SJCRH30 (cell line): ENCODE measurements at regions not wholly inside any gene's neighbourhood (a gene's known extent, or its start where the extent isn't known, plus 50 kb on each side); places are given as distances from the start of the nearest gene placed in this dataset.

Experiments used
- DNase-seq, 2 experiments: peaks; one replicate each; pipeline ENCODE4 v3.0.0-alpha.2; 2015 to 2020
- H3K27ac ChIP-seq: fragments of 250-450 bp; sonication (Bioruptor Pico); 2 replicates; pipeline ENCODE4 v1.5.1; 2020; ENCODE audit warnings: mild to moderate bottlenecking, moderate library complexity
- H3K27me3 ChIP-seq: fragments of 250-450 bp; sonication (Bioruptor Pico); 2 replicates; pipeline ENCODE4 v1.5.1; 2020; ENCODE audit warnings: mild to moderate bottlenecking, moderate library complexity
- H3K36me3 ChIP-seq: fragments of 250-450 bp; sonication (Bioruptor Pico); 2 replicates; pipeline ENCODE4 v1.5.1; 2020; ENCODE audit warnings: mild to moderate bottlenecking, moderate library complexity
- H3K4me1 ChIP-seq: fragments of 250-450 bp; sonication (Bioruptor Pico); 2 replicates; pipeline ENCODE4 v1.5.1; 2020; ENCODE audit warnings: mild to moderate bottlenecking, moderate library complexity
- H3K4me3 ChIP-seq: fragments of 250-450 bp; sonication (Bioruptor Pico); 2 replicates; pipeline ENCODE4 v1.5.1; 2020; ENCODE audit warnings: mild to moderate bottlenecking, moderate library complexity
- H3K9me3 ChIP-seq: fragments of 250-450 bp; sonication (Bioruptor Pico); replicated peaks from 2 replicates; pipeline ENCODE4 v1.5.1; 2020; ENCODE audit warnings: mild to moderate bottlenecking, moderate library complexity

GRCh38 chr18:41370740-41371139 lies 584.3 kb upstream of the PIK3C3 start:
- Histone ChIP-seq H3K4me3 (no peak overlapping the region), H3K27ac (no peak overlapping the region), H3K4me1 (no peaks in the 10 kb centered on the region), H3K27me3 (no peaks in the 10 kb centered on the region), H3K36me3 (no peaks in the 10 kb centered on the region), H3K9me3 (no peaks in the 10 kb centered on the region)
- no peak for DNase-seq

GRCh38 chr18:41357708-41358107 lies 597.3 kb upstream of the PIK3C3 start:
- DNase-seq = no peak
- Histone ChIP-seq H3K27ac (no peak overlapping the region), H3K36me3 (no peaks in the 10 kb centered on the region), H3K4me1 (no peaks in the 10 kb centered on the region), H3K27me3 (no peaks in the 10 kb centered on the region), H3K4me3 (no peak overlapping the region), H3K9me3 (no peaks in the 10 kb centered on the region)

- Histone ChIP-seq H3K27me3 (no peaks in the 10 kb centered on the region), H3K4me1 (no peaks in the 10 kb centered on the region)
- no peak for DNase-seq
These were observed 601.1 kb upstream of the PIK3C3 start for GRCh38 chr18:41353777-41354528.

GRCh38 chr18:41351430-41351829 lies 603.6 kb upstream of the PIK3C3 start:
- Histone ChIP-seq H3K36me3 (no peaks in the 10 kb centered on the region), H3K4me1 (no peaks in the 10 kb centered on the region), H3K27me3 (no peaks in the 10 kb centered on the region), H3K4me3 (no peak overlapping the region), H3K9me3 (no peaks in the 10 kb centered on the region), H3K27ac (no peak overlapping the region)
- no peak for DNase-seq

More at GRCh38 chr18:41353777-41354528, 601.1 kb upstream of the PIK3C3 start:
- Histone ChIP-seq H3K27ac (no peak overlapping the region), H3K9me3 (no peaks in the 10 kb centered on the region), H3K36me3 (no peaks in the 10 kb centered on the region), H3K4me3 (no peak overlapping the region)

DNA sequence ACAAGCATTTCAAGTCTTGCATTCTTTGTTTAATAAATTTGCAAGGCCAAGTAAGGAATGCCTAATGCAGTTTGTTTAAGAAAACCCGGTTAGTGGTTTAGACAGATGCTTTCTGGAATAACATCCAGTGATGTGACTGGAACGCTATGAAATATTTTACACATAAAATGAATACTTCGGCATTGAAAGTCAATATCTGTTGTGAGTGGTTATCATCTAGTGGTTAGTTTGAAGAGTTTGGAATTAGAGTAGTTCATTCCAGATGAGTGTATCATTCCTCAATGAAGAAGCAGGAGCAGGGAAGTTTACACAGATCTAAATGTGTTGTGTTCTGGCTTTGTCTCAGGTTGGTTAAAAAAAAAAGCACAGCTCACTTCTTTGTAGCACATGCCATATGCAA lies 608.0 kb upstream of the PIK3C3 start:
- Histone ChIP-seq H3K36me3 (no peaks in the 10 kb centered on the region), H3K4me3 (no peak overlapping the region), H3K27ac (no peak overlapping the region), H3K4me1 (no peaks in the 10 kb centered on the region), H3K9me3 (no peaks in the 10 kb centered on the region), H3K27me3 (no peaks in the 10 kb centered on the region)
- no peak for DNase-seq

GRCh38 chr18:41343808-41344207 lies 611.2 kb upstream of the PIK3C3 start:
- DNase-seq = no peak
- Histone ChIP-seq H3K4me3 (no peak overlapping the region), H3K4me1 (no peaks in the 10 kb centered on the region), H3K9me3 (no peaks in the 10 kb centered on the region), H3K27me3 (no peaks in the 10 kb centered on the region), H3K36me3 (no peaks in the 10 kb centered on the region), H3K27ac (no peak overlapping the region)

DNA sequence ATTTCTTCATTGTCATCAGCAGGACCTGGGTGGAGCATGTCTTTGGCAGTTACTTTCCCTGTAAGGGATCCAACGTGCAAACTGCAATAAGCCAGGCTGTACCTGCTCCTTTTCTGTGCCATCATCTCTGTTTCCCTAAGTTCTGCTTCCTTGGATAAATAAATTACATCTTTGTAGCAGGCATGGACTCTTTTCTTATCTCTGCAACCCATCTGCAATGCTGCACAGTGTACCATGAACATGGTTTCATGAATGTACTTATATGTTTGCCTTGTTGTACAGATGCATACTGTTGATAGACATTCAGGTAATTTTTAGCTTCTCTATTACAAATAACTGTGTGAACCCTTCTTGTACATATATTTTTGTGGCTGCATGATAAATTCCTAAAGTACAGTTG lies 616.7 kb upstream of the PIK3C3 start:
- H3K4me3 ChIP-seq = no peak overlapping the region
- H3K36me3 ChIP-seq = no peaks in the 10 kb centered on the region
- no peaks in the 10 kb centered on the region for H3K9me3 ChIP-seq
- no peaks in the 10 kb centered on the region for H3K27me3 ChIP-seq
- H3K4me1 ChIP-seq = no peaks in the 10 kb centered on the region
- no peak overlapping the region for H3K27ac ChIP-seq
- DNase-seq = no peak

GRCh38 chr18:41331661-41332060 lies 623.4 kb upstream of the PIK3C3 start:
- Histone ChIP-seq H3K27me3 (no peaks in the 10 kb centered on the region), H3K4me1 (no peaks in the 10 kb centered on the region), H3K4me3 (no peak overlapping the region), H3K27ac (no peak overlapping the region), H3K9me3 (no peaks in the 10 kb centered on the region), H3K36me3 (no peaks in the 10 kb centered on the region)
- DNase-seq = no peak

DNA sequence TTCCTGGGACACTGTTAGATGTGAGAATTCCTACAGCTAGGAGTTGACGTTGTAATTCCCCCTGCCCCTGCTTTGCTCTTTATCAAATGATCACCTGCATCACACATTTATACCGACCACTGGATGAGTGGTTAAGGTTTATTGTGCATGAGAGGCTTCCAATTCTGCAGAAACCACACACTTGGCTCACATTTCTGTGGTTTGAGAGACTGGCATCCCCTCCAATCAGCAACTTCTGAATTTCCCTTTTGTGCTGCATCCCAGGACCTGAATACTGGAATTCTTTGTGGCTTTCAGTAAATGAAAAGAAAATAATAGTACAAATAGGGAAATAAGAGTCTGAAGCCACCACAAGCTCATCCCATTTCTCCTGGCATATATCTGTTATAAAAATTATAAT lies 628.7 kb upstream of the PIK3C3 start:
- Histone ChIP-seq H3K4me1 (no peaks in the 10 kb centered on the region), H3K4me3 (no peak overlapping the region), H3K9me3 (no peaks in the 10 kb centered on the region), H3K27ac (no peak overlapping the region), H3K27me3 (no peaks in the 10 kb centered on the region), H3K36me3 (no peaks in the 10 kb centered on the region)
- DNase-seq = peak; percentile 2 to 23

DNA sequence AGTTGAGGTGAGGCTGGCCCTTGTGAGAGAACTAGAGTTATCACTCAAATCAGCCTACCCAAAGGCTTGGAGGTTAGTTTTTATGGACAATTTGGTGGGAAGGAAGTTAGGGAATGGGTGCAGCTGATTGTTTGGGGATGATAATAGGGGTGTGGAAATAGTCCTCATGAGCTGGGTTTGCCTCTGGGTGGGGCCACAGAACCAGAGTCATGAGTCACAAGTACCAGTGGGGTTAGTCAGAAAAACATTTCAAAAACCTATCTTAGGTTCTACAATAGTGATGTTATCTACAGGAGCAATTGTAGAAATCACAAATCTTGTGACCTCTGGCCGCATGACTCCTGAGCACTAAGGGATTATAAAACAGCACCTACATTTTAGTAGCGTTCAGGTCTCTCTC lies 630.1 kb upstream of the PIK3C3 start:
- Histone ChIP-seq H3K4me3 (no peak overlapping the region), H3K27me3 (no peaks in the 10 kb centered on the region), H3K36me3 (no peaks in the 10 kb centered on the region), H3K27ac (no peak overlapping the region), H3K4me1 (no peaks in the 10 kb centered on the region), H3K9me3 (no peaks in the 10 kb centered on the region)
- no peak for DNase-seq

- Histone ChIP-seq H3K4me3 (no peak overlapping the region), H3K9me3 (no peaks in the 10 kb centered on the region), H3K27me3 (no peaks in the 10 kb centered on the region), H3K4me1 (no peaks in the 10 kb centered on the region), H3K27ac (no peak overlapping the region), H3K36me3 (no peaks in the 10 kb centered on the region)
- DNase-seq = no peak
These were observed 630.8 kb upstream of the PIK3C3 start for GRCh38 chr18:41324020-41324791.

DNA sequence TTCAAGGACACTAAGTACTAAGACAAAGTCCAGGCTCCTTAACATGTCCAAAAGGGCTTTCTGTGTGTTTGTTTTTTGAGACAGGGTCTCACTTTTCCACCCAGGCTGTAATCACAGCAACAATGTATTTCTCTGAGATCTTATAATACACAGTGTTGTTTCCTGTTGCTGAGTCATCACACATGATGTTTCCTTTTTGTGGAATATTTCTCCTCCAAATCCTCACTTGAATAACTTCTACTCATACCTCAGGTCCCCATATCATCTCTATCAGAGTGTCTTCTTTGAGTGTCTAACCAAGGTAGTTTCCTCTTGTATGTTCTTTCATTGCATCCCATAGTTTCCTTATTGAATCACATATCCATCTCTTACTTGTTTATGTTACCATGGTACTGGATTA lies 632.0 kb upstream of the PIK3C3 start:
- Histone ChIP-seq H3K27ac (no peak overlapping the region), H3K36me3 (no peaks in the 10 kb centered on the region), H3K4me3 (no peak overlapping the region), H3K4me1 (no peaks in the 10 kb centered on the region), H3K9me3 (no peaks in the 10 kb centered on the region), H3K27me3 (no peaks in the 10 kb centered on the region)
- no peak for DNase-seq

DNA sequence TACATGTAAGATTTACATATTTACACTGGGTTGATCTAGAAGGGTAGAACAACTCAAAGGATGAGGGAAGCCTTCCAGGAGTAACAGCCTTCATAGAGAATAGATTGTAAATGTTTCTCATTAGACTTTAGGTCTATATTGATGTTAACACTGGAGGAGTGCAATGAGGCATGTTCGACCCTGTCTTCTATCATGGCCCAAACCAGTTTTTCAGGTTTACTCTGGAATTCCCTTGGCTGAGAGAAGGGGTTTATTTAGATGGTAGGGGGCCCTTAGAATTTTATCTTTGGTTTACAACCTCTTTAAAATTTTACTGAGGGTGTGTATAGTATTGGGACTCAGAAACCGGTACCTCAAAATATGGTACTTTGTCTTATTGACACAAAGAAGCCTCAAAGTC lies 634.9 kb upstream of the PIK3C3 start:
- no peak for DNase-seq
- H3K27me3 ChIP-seq = no peaks in the 10 kb centered on the region
- H3K27ac ChIP-seq = no peak overlapping the region
- H3K4me1 ChIP-seq = no peaks in the 10 kb centered on the region
- no peak overlapping the region for H3K4me3 ChIP-seq
- H3K9me3 ChIP-seq = no peaks in the 10 kb centered on the region
- no peaks in the 10 kb centered on the region for H3K36me3 ChIP-seq

GRCh38 chr18:41315134-41315533 lies 639.9 kb upstream of the PIK3C3 start:
- Histone ChIP-seq H3K4me3 (no peak overlapping the region), H3K9me3 (no peaks in the 10 kb centered on the region), H3K27ac (no peak overlapping the region), H3K4me1 (no peaks in the 10 kb centered on the region), H3K36me3 (no peaks in the 10 kb centered on the region), H3K27me3 (no peaks in the 10 kb centered on the region)
- no peak for DNase-seq

- Histone ChIP-seq H3K27me3 (no peaks in the 10 kb centered on the region), H3K4me3 (no peak overlapping the region), H3K27ac (no peak overlapping the region), H3K9me3 (no peaks in the 10 kb centered on the region), H3K4me1 (no peaks in the 10 kb centered on the region), H3K36me3 (no peaks in the 10 kb centered on the region)
- no peak for DNase-seq
These were observed 643.2 kb upstream of the PIK3C3 start for GRCh38 chr18:41311571-41312547.
